Uterus (tissue), 3 donors: ENCODE measurements at regions not wholly inside any gene's neighbourhood (a gene's known extent, or its start where the extent isn't known, plus 50 kb on each side); places are given as distances from the start of the nearest gene placed in this dataset.

Source experiments
- DNase-seq, 2 donors: peaks; one replicate each; pipeline ENCODE4 v3.0.0-alpha.2; 2019 to 2020
- H3K27ac ChIP-seq, 2 donors: fragments of 200-600 bp; sonication (generic); 1 replicate in 1 of 2; 2 replicates in 1 of 2; pipeline ENCODE4 v1.5.1; 2016 to 2018
- H3K27me3 ChIP-seq, 2 donors: fragments of 200-600 bp; sonication (generic); one replicate each; pipeline ENCODE4 v1.5.1; 2018 to 2019; ENCODE audit warnings: control low read depth in 1 of 2
- H3K36me3 ChIP-seq, 2 donors: fragments of 200-600 bp; sonication (generic); one replicate each; pipeline ENCODE4 v1.5.1; 2019; ENCODE audit warnings: control low read depth in 1 of 2
- H3K4me1 ChIP-seq, 2 donors: fragments of 200-600 bp; sonication (generic); one replicate each; pipeline ENCODE4 v1.5.1; 2018 to 2019; ENCODE audit warnings: control low read depth in 1 of 2
- H3K4me3 ChIP-seq, 2 donors: fragments of 200-600 bp; sonication (generic); 1 replicate in 1 of 2; 2 replicates in 1 of 2; pipeline ENCODE4 v1.5.1; 2018 to 2019; ENCODE audit warnings: mild to moderate bottlenecking in 1 of 2
- H3K9me3 ChIP-seq, 2 donors: fragments of 200-600 bp; sonication (generic); one replicate each; pipeline ENCODE4 v1.5.1; 2019; ENCODE audit warnings: control low read depth in 1 of 2
- CTCF ChIP-seq, 4 experiments: fragments of 200-600 bp in 2 of 4; fragments of 450-650 bp in 2 of 4; sonication (generic) in 2 of 4; IDR thresholded peaks; one replicate each; pipeline ENCODE4 v1.5.1; 2016 to 2019; ENCODE audit warnings: antibody characterized with exemption in 4 of 4, mild to moderate bottlenecking in 2 of 4, moderate library complexity in 1 of 4
- POLR2A ChIP-seq, 2 donors: fragments of 450-650 bp; IDR thresholded peaks; one replicate each; pipeline ENCODE4 v1.6.1; 2016; ENCODE audit warnings: antibody characterized with exemption in 2 of 2, mild to moderate bottlenecking in 1 of 2, moderate library complexity in 1 of 2
- intact Hi-C: fragments of 100-400 bp; cut with DNase I; formaldehyde crosslinking; loops from one replicate; pipeline ENCODE4 v1.15.1; 2023; ENCODE audit warnings: low total_unique reads
- donor health status: DM: yes; HTN: yes; CAD: no.

- intact Hi-C loops = no loop called here
- no peak overlapping the region for H3K27ac ChIP-seq
- TF ChIP-seq POLR2A (IDR thresholded peaks at IDR 0.05) (no peak), CTCF (IDR thresholded peaks at IDR 0.05) (no peak)
- H3K9me3 ChIP-seq = no peaks in the 10 kb centered on the region
- no peak overlapping the region for H3K4me3 ChIP-seq
- DNase-seq = no peak
- H3K4me1 ChIP-seq = no peaks in the 10 kb centered on the region
- H3K36me3 ChIP-seq = no peaks in the 10 kb centered on the region
- H3K27me3 ChIP-seq = no peaks in the 10 kb centered on the region
These were observed 216.4 kb downstream of the MEIS1 start for GRCh38 chr2:66651295-66651694.

- intact Hi-C loops = no loop called here
- H3K9me3 ChIP-seq = no peaks in the 10 kb centered on the region
- H3K4me3 ChIP-seq = no peak overlapping the region
- DNase-seq = no peak
- H3K27ac ChIP-seq = no peak overlapping the region
- TF ChIP-seq POLR2A (IDR thresholded peaks at IDR 0.05) (no peak), CTCF (IDR thresholded peaks at IDR 0.05) (no peak)
- H3K36me3 ChIP-seq = no peaks in the 10 kb centered on the region
- no peaks in the 10 kb centered on the region for H3K4me1 ChIP-seq
- no peaks in the 10 kb centered on the region for H3K27me3 ChIP-seq
These were observed 225.9 kb downstream of the MEIS1 start for GRCh38 chr2:66660804-66661203.

GRCh38 chr2:66661253-66662173 is 226.6 kb downstream of the MEIS1 start:
- Histone ChIP-seq H3K27me3 (no peaks in the 10 kb centered on the region), H3K27ac (no peak overlapping the region), H3K9me3 (no peaks in the 10 kb centered on the region), H3K4me3 (no peak overlapping the region), H3K4me1 (no peaks in the 10 kb centered on the region), H3K36me3 (no peaks in the 10 kb centered on the region)
- no peak for DNase-seq
- TF ChIP-seq POLR2A (IDR thresholded peaks at IDR 0.05) (no peak), CTCF (IDR thresholded peaks at IDR 0.05) (no peak)
- intact Hi-C loops = no loop called here

- no peak for TF ChIP-seq POLR2A (IDR thresholded peaks at IDR 0.05)
- TF ChIP-seq CTCF (IDR thresholded peaks at IDR 0.05) = no peak
- intact Hi-C loops = no loop called here
- no peak for DNase-seq
- no peaks in the 10 kb centered on the region for H3K9me3 ChIP-seq
- H3K4me3 ChIP-seq = no peak overlapping the region
- no peaks in the 10 kb centered on the region for H3K27me3 ChIP-seq
- H3K27ac ChIP-seq = no peak overlapping the region
- no peaks in the 10 kb centered on the region for H3K36me3 ChIP-seq
- no peaks in the 10 kb centered on the region for H3K4me1 ChIP-seq
These were observed 230.4 kb downstream of the MEIS1 start for GRCh38 chr2:66665124-66665984.

- TF ChIP-seq POLR2A (IDR thresholded peaks at IDR 0.05) = no peak
- TF ChIP-seq CTCF (IDR thresholded peaks at IDR 0.05) = no peak
- no peaks in the 10 kb centered on the region for H3K27me3 ChIP-seq
- no peak overlapping the region for H3K27ac ChIP-seq
- no peak for DNase-seq
- intact Hi-C loops = no loop called here
- H3K4me3 ChIP-seq = no peak overlapping the region
- H3K36me3 ChIP-seq = no peaks in the 10 kb centered on the region
- no peaks in the 10 kb centered on the region for H3K9me3 ChIP-seq
- H3K4me1 ChIP-seq = no peaks in the 10 kb centered on the region
These were observed 232.4 kb downstream of the MEIS1 start for GRCh38 chr2:66667301-66667700.
